Thyroid gland (tissue), 4 donors: ENCODE measurements at regions not wholly inside any gene's neighbourhood (a gene's known extent, or its start where the extent isn't known, plus 50 kb on each side); places are given as distances from the start of the nearest gene placed in this dataset.

Experiments
- CTCF ChIP-seq, 6 experiments: fragments of 200-600 bp in 3 of 6; fragments of 450-650 bp in 3 of 6; sonication (generic) in 3 of 6; IDR thresholded peaks; one replicate each; pipeline ENCODE4 v1.5.1; 2016 to 2019; ENCODE audit warnings: antibody characterized with exemption in 6 of 6, mild to moderate bottlenecking in 2 of 6, inconsistent platforms in 1 of 6, moderate library complexity in 1 of 6
- POLR2A ChIP-seq, 2 donors: fragments of 450-650 bp; IDR thresholded peaks; one replicate each; pipeline ENCODE4 v1.6.1; 2017; ENCODE audit warnings: antibody characterized with exemption in 2 of 2, mild to moderate bottlenecking in 2 of 2, moderate library complexity in 1 of 2

- TF ChIP-seq CTCF (IDR thresholded peaks at IDR 0.05) (no peak), POLR2A (IDR thresholded peaks at IDR 0.05) (no peak)
These were observed 52.7 kb upstream of the PELI1 start for GRCh38 chr2:64196963-64197362.
